GM12878 (cell line): ENCODE measurements at regions not wholly inside any gene's neighbourhood (a gene's known extent, or its start where the extent isn't known, plus 50 kb on each side); places are given as distances from the start of the nearest gene placed in this dataset.

ENCODE experiments used
- ATAC-seq: fragments of 200-7000 bp; cut with Tn5 transposase; 3 replicates; pipeline ENCODE4 v1.9.1; 2020; ENCODE audit warnings: mild to moderate bottlenecking, moderate library complexity
- BruUV-seq: library from RNA; stranded (reverse); fragments of 400-500 nt; replicated peaks from 2 replicates; lab custom pipeline; 2021; lab: Mats Ljungman, UMichigan
- CTCF ChIA-PET: fragments of 300-600 bp; sonication (Branson Sonifier 250); formaldehyde crosslinking; extraction: SDS; loops from one replicate; lab custom pipeline; 2021; ENCODE audit warnings: inconsistent platforms; lab: Yijun Ruan, JAX
- POLR2A ChIA-PET: fragments of 350-600 bp; formaldehyde crosslinking; extraction: SDS; loops from one replicate; lab custom pipeline; 2021; ENCODE audit warnings: inconsistent platforms; lab: Charles Lee
- RAD21 ChIA-PET: fragments of 300-600 bp; sonication (Branson Sonifier 250); formaldehyde crosslinking; loops from one replicate; lab custom pipeline; 2023; ENCODE audit warnings: antibody characterized with exemption; ENCODE audit not compliant: unreplicated experiment; lab: Charles Lee
- SMC1A ChIA-PET: fragments of 300-600 bp; sonication (Branson Sonifier 250); formaldehyde crosslinking; loops from one replicate; lab custom pipeline; 2023; ENCODE audit not compliant: unreplicated experiment, uncharacterized antibody; lab: Charles Lee
- DNase-seq: peaks from one replicate; pipeline ENCODE4 v3.0.0-alpha.2; 2011; ENCODE audit warnings: low read depth, low spot score
- FAIRE-seq: peaks from 3 replicates; lab custom pipeline; 2011; peaks lifted over from hg19 to GRCh38; lab: Jason Lieb, UNC
- H2AFZ ChIP-seq: 2 replicates; pipeline ENCODE4 v1.6.0; 2011; ENCODE audit warnings: low read depth, low read length, control low read depth; ENCODE audit not compliant: control insufficient read depth
- H3K27ac ChIP-seq: 2 replicates; pipeline ENCODE4 v1.5.1; 2011; ENCODE audit warnings: control low read depth; ENCODE audit not compliant: control insufficient read depth, insufficient read depth
- H3K27me3 ChIP-seq, 2 experiments: replicated peaks in 1 of 2; 2 replicates each; pipeline versions ENCODE4 v1.6.0 to v1.6.1; 2011; ENCODE audit warnings: low read length in 1 of 2; ENCODE audit not compliant: control insufficient read depth in 2 of 2, insufficient read depth in 2 of 2
- H3K36me3 ChIP-seq, 2 experiments: 2 replicates each; pipeline ENCODE4 v1.5.1; 2011; ENCODE audit warnings: low read length in 1 of 2; ENCODE audit not compliant: control insufficient read depth in 2 of 2, insufficient read depth in 2 of 2
- H3K4me1 ChIP-seq: 2 replicates; pipeline ENCODE4 v1.6.1; 2011; ENCODE audit warnings: mild to moderate bottlenecking, low read length, moderate library complexity, mixed read lengths; ENCODE audit not compliant: control insufficient read depth, insufficient read depth
- H3K4me2 ChIP-seq: 2 replicates; pipeline ENCODE4 v1.6.0; 2011; ENCODE audit warnings: control low read depth; ENCODE audit not compliant: control insufficient read depth, insufficient read depth
- H3K4me3 ChIP-seq: fragments of 200-600 bp; sonication (generic); 2 replicates; pipeline ENCODE4 v1.5.1; 2016
- H3K79me2 ChIP-seq: 2 replicates; pipeline ENCODE4 v1.6.0; 2011; ENCODE audit warnings: low read length; ENCODE audit not compliant: control insufficient read depth, insufficient read depth
- H3K9ac ChIP-seq: 2 replicates; pipeline ENCODE4 v1.8.0; 2011; ENCODE audit warnings: low read length, control low read depth, mixed read lengths; ENCODE audit not compliant: control insufficient read depth, insufficient read depth
- H3K9me3 ChIP-seq: replicated peaks from 3 replicates; pipeline ENCODE4 v1.5.1; 2011; ENCODE audit warnings: mild to moderate bottlenecking, low read length; ENCODE audit not compliant: control insufficient read depth, insufficient read depth
- H4K20me1 ChIP-seq: 2 replicates; pipeline ENCODE4 v1.6.0; 2011; ENCODE audit not compliant: control insufficient read depth, insufficient read depth
- EP300 ChIP-seq, 2 experiments: fragments of 150-350 bp in 1 of 2; IDR thresholded peaks; 2 replicates each; pipeline ENCODE4 v1.6.1; 2011 to 2012; ENCODE audit warnings: low read depth in 2 of 2, low read length in 2 of 2, borderline replicate concordance in 1 of 2, improper control_type of control experiment in 1 of 2, inconsistent platforms in 1 of 2; ENCODE audit not compliant: control insufficient read depth in 1 of 2
- GATAD2B ChIP-seq: fragments of 450-650 bp; conservative IDR thresholded peaks from 2 replicates; pipeline ENCODE4 v1.6.1; 2017; ENCODE audit warnings: low read depth, mild to moderate bottlenecking, moderate library complexity
- IKZF2 ChIP-seq, 2 experiments: fragments of 450-650 bp; IDR thresholded peaks; 2 replicates each; pipeline ENCODE4 v1.6.1; 2017; ENCODE audit warnings: mild to moderate bottlenecking in 2 of 2, moderate library complexity in 2 of 2
- JUND ChIP-seq: IDR thresholded peaks from 2 replicates; pipeline ENCODE4 v1.6.1; 2012; ENCODE audit warnings: low read depth, mild to moderate bottlenecking, low read length, improper control_type of control experiment, moderate library complexity
- POU2F2 ChIP-seq: IDR thresholded peaks from 3 replicates; pipeline ENCODE4 v1.6.1; 2011; ENCODE audit warnings: low read depth, mild to moderate bottlenecking, low read length, borderline replicate concordance
- PRDM15 ChIP-seq: fragments of 450-650 bp; formaldehyde crosslinking; IDR thresholded peaks from 2 replicates; pipeline ENCODE4 v1.4.0; 2020; ENCODE audit warnings: mild to moderate bottlenecking, moderate library complexity
- RAD21 ChIP-seq: IDR thresholded peaks from 2 replicates; pipeline ENCODE4 v1.6.1; 2011; ENCODE audit warnings: mild to moderate bottlenecking, low read depth, low read length, moderate library complexity; ENCODE audit not compliant: insufficient read depth
- SREBF1 ChIP-seq: IDR thresholded peaks from 2 replicates; pipeline ENCODE4 v1.6.1; 2012; ENCODE audit warnings: mild to moderate bottlenecking, low read length
- STAT3 ChIP-seq: IDR thresholded peaks from 2 replicates; pipeline ENCODE4 v1.6.1; 2011; ENCODE audit warnings: low read depth, low read length, improper control_type of control experiment
- TBL1XR1 ChIP-seq: IDR thresholded peaks from 2 replicates; pipeline ENCODE4 v1.6.1; 2012; ENCODE audit warnings: low read depth, low read length, improper control_type of control experiment
- WGBS: methylation state at CpG from one replicate; pipeline ENCODE4 v1.1.6; 2016; ENCODE audit warnings: low lambda C conversion rate; ENCODE audit not compliant: insufficient replicate concordance, insufficient coverage; ENCODE audit errors: missing lambda C conversion rate; 5-methylcytosine and 5-hydroxymethylcytosine counted together
- in situ Hi-C: fragments of 300-500 bp; cut with MboI; formaldehyde crosslinking; loops from 9 replicates; pipeline ENCODE4 v1.14.3; 2018; ENCODE audit warnings: mixed read lengths
- intact Hi-C: fragments of 100-400 bp; cut with micrococcal nuclease; formaldehyde crosslinking; loops from one replicate; pipeline ENCODE4 v1.14.2; 2022; ENCODE audit not compliant: unreplicated experiment
- TF ChIP-seq, protein P1 (sequence below): IDR thresholded peaks from 2 replicates; pipeline ENCODE4 v1.6.1; 2011; ENCODE audit warnings: low read depth, mild to moderate bottlenecking, low read length, moderate library complexity, borderline replicate concordance; ENCODE audit errors: extremely low read depth
- TF ChIP-seq, protein P2 (sequence below): fragments of 450-650 bp; IDR thresholded peaks from 2 replicates; pipeline ENCODE4 v1.6.1; 2018; ENCODE audit warnings: mild to moderate bottlenecking, low read depth, moderate library complexity; ENCODE audit not compliant: partially characterized antibody
- TF ChIP-seq, protein P3 (sequence below): fragments of 450-650 bp; IDR thresholded peaks from 2 replicates; pipeline ENCODE4 v1.6.1; 2017; ENCODE audit warnings: antibody characterized with exemption, mild to moderate bottlenecking, moderate library complexity

- in situ Hi-C loops: no loop called here
- TF ChIP-seq TBL1XR1 (no peak), SREBF1 (no peak), IKZF2 (IDR thresholded peaks at IDR 0.05) (no peak), POU2F2 (no peak), GATAD2B (no peak), EP300 (IDR thresholded peaks at IDR 0.05; ENCODE audit: borderline replicate concordance in 1 of 2, control insufficient read depth in 1 of 2, low read depth in 2 of 2, low read length in 2 of 2) (no peak), JUND (no peak), RAD21 (no peak), PRDM15 (CRISPR knock-in tag) (no peak), STAT3 (no peak)
- TF ChIP-seq, protein P1, sequence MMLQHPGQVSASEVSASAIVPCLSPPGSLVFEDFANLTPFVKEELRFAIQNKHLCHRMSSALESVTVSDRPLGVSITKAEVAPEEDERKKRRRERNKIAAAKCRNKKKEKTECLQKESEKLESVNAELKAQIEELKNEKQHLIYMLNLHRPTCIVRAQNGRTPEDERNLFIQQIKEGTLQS: no peak
- TF ChIP-seq, protein P2, sequence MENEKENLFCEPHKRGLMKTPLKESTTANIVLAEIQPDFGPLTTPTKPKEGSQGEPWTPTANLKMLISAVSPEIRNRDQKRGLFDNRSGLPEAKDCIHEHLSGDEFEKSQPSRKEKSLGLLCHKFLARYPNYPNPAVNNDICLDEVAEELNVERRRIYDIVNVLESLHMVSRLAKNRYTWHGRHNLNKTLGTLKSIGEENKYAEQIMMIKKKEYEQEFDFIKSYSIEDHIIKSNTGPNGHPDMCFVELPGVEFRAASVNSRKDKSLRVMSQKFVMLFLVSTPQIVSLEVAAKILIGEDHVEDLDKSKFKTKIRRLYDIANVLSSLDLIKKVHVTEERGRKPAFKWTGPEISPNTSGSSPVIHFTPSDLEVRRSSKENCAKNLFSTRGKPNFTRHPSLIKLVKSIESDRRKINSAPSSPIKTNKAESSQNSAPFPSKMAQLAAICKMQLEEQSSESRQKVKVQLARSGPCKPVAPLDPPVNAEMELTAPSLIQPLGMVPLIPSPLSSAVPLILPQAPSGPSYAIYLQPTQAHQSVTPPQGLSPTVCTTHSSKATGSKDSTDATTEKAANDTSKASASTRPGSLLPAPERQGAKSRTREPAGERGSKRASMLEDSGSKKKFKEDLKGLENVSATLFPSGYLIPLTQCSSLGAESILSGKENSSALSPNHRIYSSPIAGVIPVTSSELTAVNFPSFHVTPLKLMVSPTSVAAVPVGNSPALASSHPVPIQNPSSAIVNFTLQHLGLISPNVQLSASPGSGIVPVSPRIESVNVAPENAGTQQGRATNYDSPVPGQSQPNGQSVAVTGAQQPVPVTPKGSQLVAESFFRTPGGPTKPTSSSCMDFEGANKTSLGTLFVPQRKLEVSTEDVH: no peak
- TF ChIP-seq, protein P3, sequence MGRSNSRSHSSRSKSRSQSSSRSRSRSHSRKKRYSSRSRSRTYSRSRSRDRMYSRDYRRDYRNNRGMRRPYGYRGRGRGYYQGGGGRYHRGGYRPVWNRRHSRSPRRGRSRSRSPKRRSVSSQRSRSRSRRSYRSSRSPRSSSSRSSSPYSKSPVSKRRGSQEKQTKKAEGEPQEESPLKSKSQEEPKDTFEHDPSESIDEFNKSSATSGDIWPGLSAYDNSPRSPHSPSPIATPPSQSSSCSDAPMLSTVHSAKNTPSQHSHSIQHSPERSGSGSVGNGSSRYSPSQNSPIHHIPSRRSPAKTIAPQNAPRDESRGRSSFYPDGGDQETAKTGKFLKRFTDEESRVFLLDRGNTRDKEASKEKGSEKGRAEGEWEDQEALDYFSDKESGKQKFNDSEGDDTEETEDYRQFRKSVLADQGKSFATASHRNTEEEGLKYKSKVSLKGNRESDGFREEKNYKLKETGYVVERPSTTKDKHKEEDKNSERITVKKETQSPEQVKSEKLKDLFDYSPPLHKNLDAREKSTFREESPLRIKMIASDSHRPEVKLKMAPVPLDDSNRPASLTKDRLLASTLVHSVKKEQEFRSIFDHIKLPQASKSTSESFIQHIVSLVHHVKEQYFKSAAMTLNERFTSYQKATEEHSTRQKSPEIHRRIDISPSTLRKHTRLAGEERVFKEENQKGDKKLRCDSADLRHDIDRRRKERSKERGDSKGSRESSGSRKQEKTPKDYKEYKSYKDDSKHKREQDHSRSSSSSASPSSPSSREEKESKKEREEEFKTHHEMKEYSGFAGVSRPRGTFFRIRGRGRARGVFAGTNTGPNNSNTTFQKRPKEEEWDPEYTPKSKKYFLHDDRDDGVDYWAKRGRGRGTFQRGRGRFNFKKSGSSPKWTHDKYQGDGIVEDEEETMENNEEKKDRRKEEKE: no peak
Measured at GRCh38 chr17:79498854-79499253, 112.0 kb downstream of the RBFOX3 start.

More at GRCh38 chr17:79498854-79499253, 112.0 kb downstream of the RBFOX3 start:
- intact Hi-C loops: no loop called here
- ChIA-PET RAD21 (no interaction called here), SMC1A (no interaction called here), CTCF (no interaction called here), POLR2A (no interaction called here)
- no peaks in the 10 kb centered on the region for H3K79me2 ChIP-seq
- no peak overlapping the region for H3K9ac ChIP-seq
- H3K4me1 ChIP-seq: no peaks in the 10 kb centered on the region
- H3K27me3 ChIP-seq: peaks cover 0 to 3% of the 10 kb centered on the region in 2 experiments; a peak in 2 of 4 replicates
- no TSS peak for BruUV-seq
- no peak for DNase-seq
- no peak overlapping the region for H3K4me3 ChIP-seq
- H3K9me3 ChIP-seq: no peaks in the 10 kb centered on the region; the same call in 2 of the 3 replicates
- H3K27ac ChIP-seq: no peak overlapping the region
- no peak overlapping the region for H3K4me2 ChIP-seq
- no peak for FAIRE-seq
- no peak for ATAC-seq
- H3K36me3 ChIP-seq: no peaks in the 10 kb centered on the region
- 0% methylated on average over 1 of the region's 1 CpG for WGBS
- no peak overlapping the region for H2AFZ ChIP-seq
- no peaks in the 10 kb centered on the region for H4K20me1 ChIP-seq
